ENCODE measurements at regions not wholly inside any gene's neighbourhood (a gene's known extent, or its start where the extent isn't known, plus 50 kb on each side); places are given as distances from the start of the nearest gene placed in this dataset.

DNA sequence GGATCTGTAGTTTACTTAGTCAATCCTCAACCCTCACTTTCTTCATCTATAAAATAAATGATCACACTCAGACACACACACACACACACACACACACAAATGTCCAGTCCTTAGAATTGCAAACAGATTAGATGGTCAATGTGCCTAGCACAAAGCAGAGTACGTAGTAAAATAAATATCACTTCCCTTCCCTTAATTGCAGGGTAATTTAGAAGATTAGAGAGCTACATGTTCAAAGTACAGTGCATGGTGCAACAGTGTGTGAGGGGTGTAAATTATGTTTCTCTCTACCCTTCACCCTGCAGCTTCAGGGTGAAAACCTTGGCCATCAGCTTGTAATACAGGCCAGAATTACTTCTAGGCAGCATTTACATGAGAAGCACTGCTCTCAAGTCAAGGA is 187.0 kb upstream of the GHITM start:
- TF ChIP-seq, protein P1, sequence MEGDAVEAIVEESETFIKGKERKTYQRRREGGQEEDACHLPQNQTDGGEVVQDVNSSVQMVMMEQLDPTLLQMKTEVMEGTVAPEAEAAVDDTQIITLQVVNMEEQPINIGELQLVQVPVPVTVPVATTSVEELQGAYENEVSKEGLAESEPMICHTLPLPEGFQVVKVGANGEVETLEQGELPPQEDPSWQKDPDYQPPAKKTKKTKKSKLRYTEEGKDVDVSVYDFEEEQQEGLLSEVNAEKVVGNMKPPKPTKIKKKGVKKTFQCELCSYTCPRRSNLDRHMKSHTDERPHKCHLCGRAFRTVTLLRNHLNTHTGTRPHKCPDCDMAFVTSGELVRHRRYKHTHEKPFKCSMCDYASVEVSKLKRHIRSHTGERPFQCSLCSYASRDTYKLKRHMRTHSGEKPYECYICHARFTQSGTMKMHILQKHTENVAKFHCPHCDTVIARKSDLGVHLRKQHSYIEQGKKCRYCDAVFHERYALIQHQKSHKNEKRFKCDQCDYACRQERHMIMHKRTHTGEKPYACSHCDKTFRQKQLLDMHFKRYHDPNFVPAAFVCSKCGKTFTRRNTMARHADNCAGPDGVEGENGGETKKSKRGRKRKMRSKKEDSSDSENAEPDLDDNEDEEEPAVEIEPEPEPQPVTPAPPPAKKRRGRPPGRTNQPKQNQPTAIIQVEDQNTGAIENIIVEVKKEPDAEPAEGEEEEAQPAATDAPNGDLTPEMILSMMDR (IDR thresholded peaks at IDR 0.05; ENCODE audit: low read depth, low read length): no peak
- H3K36me3 ChIP-seq: no peaks in the 10 kb centered on the region
- H3K27ac ChIP-seq: no peak overlapping the region
- H3K4me3 ChIP-seq (ENCODE audit: low read depth, low read length): no peak overlapping the region
- H3K9me3 ChIP-seq (ENCODE audit: severe bottlenecking): no peaks in the 10 kb centered on the region
- H3K27me3 ChIP-seq (ENCODE audit: insufficient read depth, low read depth, severe bottlenecking): no peaks in the 10 kb centered on the region
- DNase-seq: no peak

DNA sequence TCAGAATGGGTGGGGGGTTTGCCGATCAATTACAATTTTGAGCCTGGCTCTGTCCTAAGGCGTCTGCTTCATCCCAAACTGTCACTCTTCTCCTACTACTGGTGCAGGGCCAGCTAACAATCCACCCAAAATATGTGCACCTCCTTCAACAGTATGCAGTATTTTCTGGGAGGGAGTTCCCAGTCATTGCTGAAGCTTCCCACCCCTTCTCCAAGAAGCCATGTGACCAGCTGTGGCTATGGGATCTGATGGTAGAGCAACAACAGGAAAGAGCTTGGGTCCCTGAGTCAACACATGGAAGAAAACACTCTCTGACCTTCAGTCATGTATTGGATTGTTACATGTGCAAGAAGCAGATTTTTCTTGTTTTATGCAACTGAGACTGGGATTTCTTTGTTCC is 185.7 kb upstream of the GHITM start:
- TF ChIP-seq, protein P1 (IDR thresholded peaks at IDR 0.05; ENCODE audit: low read depth, low read length): no peak
- H3K27ac ChIP-seq: no peak overlapping the region
- no peaks in the 10 kb centered on the region for H3K36me3 ChIP-seq
- no peaks in the 10 kb centered on the region for H3K27me3 ChIP-seq (ENCODE audit: insufficient read depth, low read depth, severe bottlenecking)
- H3K9me3 ChIP-seq (ENCODE audit: severe bottlenecking): no peaks in the 10 kb centered on the region
- H3K4me3 ChIP-seq (ENCODE audit: low read depth, low read length): no peak overlapping the region
- DNase-seq: no peak

DNA sequence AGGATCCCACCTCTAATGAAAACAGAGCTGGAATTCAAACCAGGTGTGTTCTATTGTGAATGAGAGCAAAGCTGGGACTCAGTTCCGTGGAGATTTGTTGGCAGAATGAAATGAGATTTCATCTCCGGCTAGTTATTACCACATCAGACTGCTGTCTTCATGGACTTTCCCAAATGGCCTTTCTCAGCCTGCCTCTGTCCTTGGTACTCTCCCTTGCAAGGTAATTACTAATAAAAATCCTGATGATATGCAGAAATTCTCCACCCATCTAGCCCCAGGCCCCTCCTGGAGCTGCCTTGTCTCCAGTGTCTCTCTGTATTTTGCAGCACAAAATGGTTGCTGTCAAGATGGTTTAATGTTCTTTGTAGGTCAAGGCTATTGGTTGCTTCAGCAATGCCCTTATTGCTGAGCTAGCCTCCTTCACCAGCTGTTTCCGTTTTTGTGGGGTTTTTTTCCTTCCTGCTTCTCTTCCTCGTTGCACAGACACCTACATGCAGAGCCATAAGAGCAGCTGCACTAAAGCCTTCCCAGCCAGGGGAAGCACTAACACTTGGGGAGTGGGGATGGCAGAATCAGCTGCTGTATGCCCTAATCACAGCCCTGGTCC is 185.0 kb upstream of the GHITM start:
- no peaks in the 10 kb centered on the region for H3K27me3 ChIP-seq (ENCODE audit: insufficient read depth, low read depth, severe bottlenecking)
- TF ChIP-seq, protein P1 (IDR thresholded peaks at IDR 0.05; ENCODE audit: low read depth, low read length): no peak
- DNase-seq: no peak
- no peak overlapping the region for H3K4me3 ChIP-seq (ENCODE audit: low read depth, low read length)
- H3K27ac ChIP-seq: no peak overlapping the region
- no peaks in the 10 kb centered on the region for H3K9me3 ChIP-seq (ENCODE audit: severe bottlenecking)
- H3K36me3 ChIP-seq: no peaks in the 10 kb centered on the region

DNA sequence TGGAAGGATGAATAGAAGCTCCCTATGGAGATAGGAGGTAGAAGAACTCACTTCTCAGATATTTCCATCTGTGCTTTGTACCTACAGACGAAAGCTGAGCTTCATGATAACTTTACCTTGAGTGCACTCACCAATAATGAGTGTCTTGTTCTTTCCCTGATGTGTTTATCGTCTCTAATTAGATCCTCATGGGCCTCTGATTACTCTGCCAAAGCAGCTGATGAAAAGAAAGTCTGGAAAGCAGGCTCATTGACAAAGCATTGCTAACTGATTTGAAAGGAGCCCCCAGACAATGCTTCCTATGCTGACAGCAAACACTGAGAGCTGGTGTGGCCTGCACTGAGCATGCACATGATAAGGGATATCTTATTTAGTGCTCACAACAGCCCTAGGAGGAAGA is 183.9 kb upstream of the GHITM start:
- TF ChIP-seq, protein P1 (IDR thresholded peaks at IDR 0.05; ENCODE audit: low read depth, low read length): no peak
- no peaks in the 10 kb centered on the region for H3K27me3 ChIP-seq (ENCODE audit: insufficient read depth, low read depth, severe bottlenecking)

DNA sequence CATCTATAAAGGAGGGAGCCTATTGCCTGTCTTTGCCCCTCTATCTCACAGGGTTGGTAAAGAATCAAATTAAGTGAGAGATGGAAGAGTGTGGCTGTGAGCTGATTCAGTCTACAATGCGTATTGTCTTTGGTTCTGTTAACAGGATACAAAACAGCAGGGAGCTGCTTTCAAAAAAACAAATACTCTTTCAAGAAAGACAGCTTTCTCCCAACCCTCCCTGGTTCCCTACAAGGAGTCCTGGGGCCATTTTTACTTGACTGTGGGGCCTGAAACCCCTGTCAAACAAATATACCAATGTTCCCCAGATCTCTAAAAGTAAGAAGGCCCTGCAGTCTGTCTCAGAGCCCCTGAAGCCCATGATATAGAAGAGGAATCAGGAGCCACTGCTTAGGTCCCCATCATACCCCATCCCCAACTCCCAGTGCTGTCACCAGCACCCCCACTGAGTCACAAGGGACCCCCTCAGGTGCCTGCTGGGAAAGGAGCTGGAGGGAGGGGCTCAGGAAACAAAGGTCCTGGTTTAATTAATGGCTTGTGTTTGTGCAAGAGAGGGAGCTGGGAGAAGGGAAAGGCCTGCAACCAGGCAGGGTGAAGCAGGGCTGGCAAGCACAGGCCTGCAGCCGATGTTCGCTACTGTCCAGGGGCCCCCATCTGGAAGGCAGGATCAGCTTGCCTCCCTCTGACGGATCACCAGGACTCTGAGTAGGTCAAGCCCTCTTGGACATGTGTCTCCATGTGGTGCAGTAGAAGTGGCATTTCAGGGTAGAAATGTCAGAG is 182.0 kb upstream of the GHITM start:
- TF ChIP-seq, protein P1 (IDR thresholded peaks at IDR 0.05; ENCODE audit: low read depth, low read length): no peak
- no peak for DNase-seq
- Histone ChIP-seq H3K27ac (no peak overlapping the region), H3K36me3 (no peaks in the 10 kb centered on the region), H3K9me3 (ENCODE audit: severe bottlenecking) (no peaks in the 10 kb centered on the region), H3K4me3 (ENCODE audit: low read depth, low read length) (no peak overlapping the region), H3K27me3 (ENCODE audit: insufficient read depth, low read depth, severe bottlenecking) (no peaks in the 10 kb centered on the region)

More for the DNA sequence above, 183.9 kb upstream of the GHITM start:
- DNase-seq: no peak
- Histone ChIP-seq H3K27ac (no peak overlapping the region), H3K36me3 (no peaks in the 10 kb centered on the region), H3K4me3 (ENCODE audit: low read depth, low read length) (no peak overlapping the region), H3K9me3 (ENCODE audit: severe bottlenecking) (no peaks in the 10 kb centered on the region)
